Esophagus muscularis mucosa (tissue), 4 donors: ENCODE measurements at regions not wholly inside any gene's neighbourhood (a gene's known extent, or its start where the extent isn't known, plus 50 kb on each side); places are given as distances from the start of the nearest gene placed in this dataset.

ENCODE experiments used
- DNase-seq: peaks from one replicate; pipeline ENCODE4 v3.0.0-alpha.2; 2017; ENCODE audit errors: extremely low spot score
- H3K27ac ChIP-seq, 4 donors: fragments of 200-600 bp; sonication (generic); replicated peaks in 1 of 4; 1 replicate in 3 of 4; 2 replicates in 1 of 4; pipeline ENCODE4 v1.5.1; 2016 to 2019; ENCODE audit warnings: mild to moderate bottlenecking in 1 of 4
- H3K27me3 ChIP-seq, 4 donors: fragments of 200-600 bp; sonication (generic); one replicate each; pipeline versions ENCODE4 v1.5.1 to v1.6.0; 2016 to 2019
- H3K36me3 ChIP-seq, 4 donors: fragments of 200-600 bp; sonication (generic); one replicate each; pipeline ENCODE4 v1.5.1; 2016 to 2019
- H3K4me1 ChIP-seq, 4 donors: fragments of 200-600 bp; sonication (generic); one replicate each; pipeline ENCODE4 v1.5.1; 2016 to 2019
- H3K4me3 ChIP-seq, 4 donors: fragments of 200-600 bp; sonication (generic); 1 replicate in 2 of 4; 2 replicates in 2 of 4; pipeline ENCODE4 v1.5.1; 2016 to 2019; ENCODE audit warnings: mild to moderate bottlenecking in 4 of 4, moderate library complexity in 1 of 4
- H3K9me3 ChIP-seq, 4 donors: fragments of 200-600 bp; sonication (generic); 1 replicate in 3 of 4; 2 replicates in 1 of 4; pipeline ENCODE4 v1.5.1; 2016 to 2019
- CTCF ChIP-seq, 3 experiments: fragments of 200-600 bp in 2 of 3; fragments of 450-650 bp in 1 of 3; sonication (generic) in 2 of 3; IDR thresholded peaks; one replicate each; pipeline ENCODE4 v1.5.1; 2017 to 2019; ENCODE audit warnings: antibody characterized with exemption in 3 of 3, mild to moderate bottlenecking in 2 of 3, moderate library complexity in 1 of 3
- EP300 ChIP-seq: sonication (generic); formaldehyde crosslinking; IDR thresholded peaks from one replicate; pipeline ENCODE4 v1.6.1; 2017; ENCODE audit warnings: antibody characterized with exemption
- POLR2A ChIP-seq: fragments of 450-650 bp; IDR thresholded peaks from one replicate; pipeline ENCODE4 v1.6.1; 2017; ENCODE audit warnings: antibody characterized with exemption, moderate library complexity, mild to moderate bottlenecking, low read depth
- POLR2AphosphoS5 ChIP-seq, 2 donors: sonication (generic); formaldehyde crosslinking; IDR thresholded peaks; one replicate each; pipeline ENCODE4 v1.6.1; 2017; ENCODE audit warnings: antibody characterized with exemption in 2 of 2
- WGBS: methylation state at CpG from one replicate; pipeline ENCODE4 v1.1.5; 2018; 5-methylcytosine and 5-hydroxymethylcytosine counted together
- intact Hi-C: fragments of 100-400 bp; cut with DNase I; formaldehyde crosslinking; loops from one replicate; pipeline ENCODE4 v1.15.1; 2023

- Histone ChIP-seq H3K4me3 (no peak overlapping the region), H3K9me3 (no peaks in the 10 kb centered on the region), H3K27ac (no peak overlapping the region), H3K36me3 (no peaks in the 10 kb centered on the region), H3K4me1 (no peaks in the 10 kb centered on the region), H3K27me3 (peaks cover 0 to 8% (median 0%) of the 10 kb centered on the region in 4 donors)
- DNase-seq = no peak
- intact Hi-C loops = no loop called here
- no peak for TF ChIP-seq POLR2AphosphoS5 (IDR thresholded peaks at IDR 0.05)
- TF ChIP-seq CTCF (IDR thresholded peaks at IDR 0.05) = no peak
- no peak for TF ChIP-seq EP300
- TF ChIP-seq POLR2A = no peak
- 84% methylated on average over 4 of the region's 4 CpGs for WGBS
Measured at GRCh38 chr2:122148128-122148767, 392.8 kb downstream of the TSN start.

- Histone ChIP-seq H3K27ac (no peak overlapping the region), H3K36me3 (no peaks in the 10 kb centered on the region), H3K27me3 (peaks cover 0 to 7% (median 0%) of the 10 kb centered on the region in 4 donors), H3K4me3 (no peak overlapping the region), H3K9me3 (no peaks in the 10 kb centered on the region), H3K4me1 (no peaks in the 10 kb centered on the region)
- TF ChIP-seq POLR2A (no peak), POLR2AphosphoS5 (IDR thresholded peaks at IDR 0.05) (no peak), EP300 (no peak), CTCF (IDR thresholded peaks at IDR 0.05) (no peak)
- DNase-seq = no peak
- 73% methylated on average over 7 of the region's 7 CpGs for WGBS
- intact Hi-C loops = no loop called here
Measured at GRCh38 chr2:122150524-122151280, 395.3 kb downstream of the TSN start.

GRCh38 chr2:122152571-122152970 lies 397.1 kb downstream of the TSN start:
- intact Hi-C loops = no loop called here

GRCh38 chr2:122156176-122156890 lies 400.9 kb downstream of the TSN start:
- TF ChIP-seq POLR2AphosphoS5 (IDR thresholded peaks at IDR 0.05) = no peak
- TF ChIP-seq CTCF (IDR thresholded peaks at IDR 0.05) = no peak
- TF ChIP-seq EP300 = no peak
- TF ChIP-seq POLR2A = no peak
- Histone ChIP-seq H3K9me3 (no peaks in the 10 kb centered on the region), H3K27ac (no peak overlapping the region), H3K4me1 (no peaks in the 10 kb centered on the region), H3K36me3 (no peaks in the 10 kb centered on the region), H3K27me3 (no peaks in the 10 kb centered on the region), H3K4me3 (no peak overlapping the region)
- intact Hi-C loops = no loop called here
- DNase-seq = no peak
- 82% methylated on average over 6 of the region's 6 CpGs for WGBS

More at GRCh38 chr2:122152571-122152970, 397.1 kb downstream of the TSN start:
- Histone ChIP-seq H3K9me3 (no peaks in the 10 kb centered on the region), H3K27me3 (no peaks in the 10 kb centered on the region), H3K27ac (no peak overlapping the region), H3K4me3 (no peak overlapping the region), H3K4me1 (no peaks in the 10 kb centered on the region), H3K36me3 (no peaks in the 10 kb centered on the region)
- DNase-seq = no peak
- 100% methylated on average over 3 of the region's 3 CpGs for WGBS
- no peak for TF ChIP-seq POLR2AphosphoS5 (IDR thresholded peaks at IDR 0.05)
- no peak for TF ChIP-seq CTCF (IDR thresholded peaks at IDR 0.05)
- TF ChIP-seq POLR2A = no peak
- TF ChIP-seq EP300 = no peak
